Lung (tissue), 11 donors: ENCODE measurements at regions not wholly inside any gene's neighbourhood (a gene's known extent, or its start where the extent isn't known, plus 50 kb on each side); places are given as distances from the start of the nearest gene placed in this dataset.

Source experiments
- ATAC-seq: fragments of 200-7000 bp; cut with Tn5 transposase; one replicate; pipeline ENCODE4 v1.9.1; 2020; ENCODE audit warnings: moderate number of reproducible peaks; ENCODE audit not compliant: insufficient read depth, low FRiP score
- DNase-seq, 3 donors: peaks; one replicate each; pipeline ENCODE4 v3.0.0-alpha.2; 2013 to 2017
- H3K27ac ChIP-seq, 2 donors: one replicate each; pipeline ENCODE4 v1.5.1; 2013; ENCODE audit warnings: mild to moderate bottlenecking in 2 of 2, moderate library complexity in 2 of 2, control low read depth in 1 of 2, inconsistent platforms in 1 of 2, low read depth in 1 of 2, low read length in 1 of 2
- H3K27me3 ChIP-seq, 3 donors: one replicate each; pipeline ENCODE4 v1.5.1; 2013; ENCODE audit warnings: low read length in 2 of 3; ENCODE audit not compliant: control insufficient read depth in 3 of 3, insufficient read depth in 3 of 3
- H3K36me3 ChIP-seq, 4 donors: one replicate each; pipeline ENCODE4 v1.5.1; 2013; ENCODE audit warnings: low read length in 4 of 4, mild to moderate bottlenecking in 1 of 4, moderate library complexity in 1 of 4; ENCODE audit not compliant: control insufficient read depth in 4 of 4, insufficient read depth in 4 of 4
- H3K4me1 ChIP-seq, 5 donors: one replicate each; pipeline ENCODE4 v1.5.1; 2013; ENCODE audit warnings: low read length in 5 of 5, mild to moderate bottlenecking in 2 of 5, moderate library complexity in 1 of 5; ENCODE audit not compliant: control insufficient read depth in 5 of 5, insufficient read depth in 5 of 5
- H3K4me3 ChIP-seq: one replicate; pipeline ENCODE4 v1.5.1; 2013; ENCODE audit warnings: mild to moderate bottlenecking, control low read depth, moderate library complexity
- H3K9ac ChIP-seq, 2 donors: one replicate each; pipeline ENCODE4 v1.5.1; 2013; ENCODE audit warnings: low read length in 2 of 2, control low read depth in 1 of 2; ENCODE audit not compliant: insufficient read depth in 1 of 2
- H3K9me3 ChIP-seq, 4 donors: one replicate each; pipeline ENCODE4 v1.5.1; 2013; ENCODE audit warnings: low read length in 3 of 4, mild to moderate bottlenecking in 1 of 4, moderate library complexity in 1 of 4; ENCODE audit not compliant: control insufficient read depth in 4 of 4, insufficient read depth in 3 of 4
- CTCF ChIP-seq: IDR thresholded peaks from 2 replicates; pipeline ENCODE4 v1.5.1; 2012; ENCODE audit warnings: mild to moderate bottlenecking; ENCODE audit errors: control extremely low read depth, extremely low read depth
- WGBS, 2 donors: extraction: QIAGEN DNeasy Blood & Tissue Kit; methylation state at CpG; one replicate each; pipeline ENCODE4 v1.1.7; 2013; 5-methylcytosine and 5-hydroxymethylcytosine counted together
- donor health status: control.
- donor health status: control.
- donor health status: Bipolar disorder and iron deficiency.
- donor health status: healthy.
- donor health status: DM: yes; HTN: yes; CAD: no.

GRCh38 chr1:182003953-182004586 is 57.4 kb downstream of the ZNF648 start:
- no peaks in the 10 kb centered on the region for H3K36me3 ChIP-seq
- H3K27me3 ChIP-seq = no peaks in the 10 kb centered on the region
- H3K27ac ChIP-seq = no peak overlapping the region
- TF ChIP-seq CTCF = no peak
- H3K4me1 ChIP-seq = peaks cover 0 to 7% (median 2%) of the 10 kb centered on the region in 5 donors
- peaks cover 0 to 1% (median 0%) of the 10 kb centered on the region in 4 donors for H3K9me3 ChIP-seq
- no peak overlapping the region for H3K4me3 ChIP-seq
- H3K9ac ChIP-seq = no peak overlapping the region
- no peak for ATAC-seq
- DNase-seq = no peak
- 83 to 85% methylated on average over 12 of the region's 12 CpGs for WGBS, 2 donors

GRCh38 chr1:182003025-182003725 is 58.3 kb downstream of the ZNF648 start:
- WGBS, 2 donors = 67 to 74% methylated on average over 10 of the region's 10 CpGs
- Histone ChIP-seq H3K4me1 (peaks cover 0 to 7% (median 2%) of the 10 kb centered on the region in 5 donors), H3K27me3 (no peaks in the 10 kb centered on the region), H3K4me3 (no peak overlapping the region), H3K9me3 (peaks cover 0 to 1% (median 0%) of the 10 kb centered on the region in 4 donors), H3K27ac (no peak overlapping the region), H3K36me3 (no peaks in the 10 kb centered on the region), H3K9ac (no peak overlapping the region)
- ATAC-seq = no peak
- no peak for TF ChIP-seq CTCF
- peak in 2 of 3 donors; percentile 33 to 53 for DNase-seq

- no peak for TF ChIP-seq CTCF
- Histone ChIP-seq H3K36me3 (no peaks in the 10 kb centered on the region), H3K9ac (no peak overlapping the region), H3K27ac (no peak overlapping the region), H3K4me3 (no peak overlapping the region), H3K27me3 (no peaks in the 10 kb centered on the region), H3K9me3 (peaks cover 0 to 1% (median 0%) of the 10 kb centered on the region in 4 donors), H3K4me1 (peaks cover 0 to 7% (median 2%) of the 10 kb centered on the region in 5 donors)
- ATAC-seq (no peak), DNase-seq (no peak)
- 68 to 69% methylated on average over 10 of the region's 10 CpGs for WGBS, 2 donors
Observed at GRCh38 chr1:182002570-182002969, 58.9 kb downstream of the ZNF648 start.
